Nephron (organoid): ENCODE measurements at regions not wholly inside any gene's neighbourhood (a gene's known extent, or its start where the extent isn't known, plus 50 kb on each side); places are given as distances from the start of the nearest gene placed in this dataset.
A peak's percentile ranks its signal among the peaks of the same experiment; 100 is the strongest.

Experiments used
- H3K27ac Mint-ChIP-seq, 3 experiments: 2 replicates each; pipeline ENCODE4 v1.8.0; 2020; ENCODE audit warnings: mixed read lengths in 3 of 3, mild to moderate bottlenecking in 2 of 3, moderate library complexity in 1 of 3
- H3K27me3 Mint-ChIP-seq: 2 replicates; pipeline ENCODE4 v1.8.0; 2021; ENCODE audit warnings: low read depth, mild to moderate bottlenecking, moderate library complexity, mixed read lengths
- H3K36me3 Mint-ChIP-seq: 2 replicates; pipeline ENCODE4 v1.8.0; 2020; ENCODE audit warnings: low read depth, mixed read lengths
- H3K4me1 Mint-ChIP-seq: 2 replicates; pipeline ENCODE4 v1.8.0; 2020; ENCODE audit warnings: mixed read lengths
- H3K4me3 Mint-ChIP-seq, 3 experiments: 2 replicates each; pipeline ENCODE4 v1.8.0; 2020; ENCODE audit warnings: mild to moderate bottlenecking in 3 of 3, mixed read lengths in 3 of 3, moderate library complexity in 2 of 3
- H3K9me3 Mint-ChIP-seq: 2 replicates; pipeline ENCODE4 v1.8.0; 2020; ENCODE audit warnings: mixed read lengths
- CTCF ChIP-seq, 3 experiments: fragments of 200-600 bp; sonication (generic); IDR thresholded peaks; one replicate each; pipeline ENCODE4 v1.5.0; 2021; ENCODE audit warnings: antibody characterized with exemption in 3 of 3; ENCODE audit not compliant: unreplicated experiment in 3 of 3

GRCh38 chr6:74979065-74979766 is 226.6 kb downstream of the COL12A1 start:
- Mint-ChIP-seq H3K4me1 (peaks cover 41% of the 10 kb centered on the region), H3K27me3 (no peaks in the 10 kb centered on the region), H3K27ac (peak overlapping the region in 1 of 3 experiments; percentile 29), H3K9me3 (no peaks in the 10 kb centered on the region), H3K36me3 (no peaks in the 10 kb centered on the region), H3K4me3 (no peak overlapping the region)
- no peak for TF ChIP-seq CTCF (IDR thresholded peaks at IDR 0.05; ENCODE audit: unreplicated experiment in 3 of 3)

- no peaks in the 10 kb centered on the region for H3K27me3 Mint-ChIP-seq
- peak overlapping the region; percentile 71 to 88 (median 79) for H3K27ac Mint-ChIP-seq
- no peaks in the 10 kb centered on the region for H3K9me3 Mint-ChIP-seq
- H3K4me1 Mint-ChIP-seq: peaks cover 43% of the 10 kb centered on the region
- TF ChIP-seq CTCF (IDR thresholded peaks at IDR 0.05; ENCODE audit: unreplicated experiment in 3 of 3): no peak
- H3K36me3 Mint-ChIP-seq: no peaks in the 10 kb centered on the region
- no peak overlapping the region for H3K4me3 Mint-ChIP-seq
Measured at GRCh38 chr6:74976701-74977100, 229.2 kb downstream of the COL12A1 start.

- H3K4me3 Mint-ChIP-seq: no peak overlapping the region
- peaks cover 44% of the 10 kb centered on the region for H3K4me1 Mint-ChIP-seq
- no peaks in the 10 kb centered on the region for H3K9me3 Mint-ChIP-seq
- no peak for TF ChIP-seq CTCF (IDR thresholded peaks at IDR 0.05; ENCODE audit: unreplicated experiment in 3 of 3)
- H3K27me3 Mint-ChIP-seq: no peaks in the 10 kb centered on the region
- no peaks in the 10 kb centered on the region for H3K36me3 Mint-ChIP-seq
- peak overlapping the region; percentile 16 to 88 (median 71) for H3K27ac Mint-ChIP-seq
Measured at GRCh38 chr6:74976026-74976425, 229.8 kb downstream of the COL12A1 start.

GRCh38 chr6:74973591-74973990 is 232.3 kb downstream of the COL12A1 start:
- Mint-ChIP-seq H3K36me3 (no peaks in the 10 kb centered on the region), H3K27ac (peak overlapping the region in 2 of 3 experiments; percentile 41 to 83), H3K9me3 (no peaks in the 10 kb centered on the region), H3K27me3 (no peaks in the 10 kb centered on the region), H3K4me3 (no peak overlapping the region), H3K4me1 (peaks cover 56% of the 10 kb centered on the region)
- TF ChIP-seq CTCF (IDR thresholded peaks at IDR 0.05; ENCODE audit: unreplicated experiment in 3 of 3): no peak

DNA sequence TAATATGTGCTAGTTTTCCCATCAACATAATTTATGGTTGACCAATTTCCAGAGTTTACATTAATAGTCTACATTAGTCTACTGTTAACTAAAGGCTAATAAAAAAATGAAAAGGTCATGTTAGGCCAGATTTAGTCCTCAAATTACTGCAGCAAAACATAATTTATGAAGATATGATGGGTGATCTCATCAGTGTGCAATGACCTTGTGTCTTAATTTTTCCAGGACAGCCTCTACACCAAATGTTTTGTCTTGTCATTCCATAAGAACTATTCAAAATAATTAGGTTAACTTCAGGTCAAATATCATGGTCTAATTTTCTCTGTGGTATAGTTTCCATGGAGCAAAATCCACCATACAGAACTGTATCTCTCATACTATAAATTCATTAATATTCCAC is 234.2 kb downstream of the COL12A1 start:
- Mint-ChIP-seq H3K9me3 (peaks cover 1% of the 10 kb centered on the region), H3K4me1 (peaks cover 42% of the 10 kb centered on the region), H3K27me3 (no peaks in the 10 kb centered on the region), H3K27ac (peak overlapping the region; percentile 55 to 76 (median 68)), H3K4me3 (no peak overlapping the region), H3K36me3 (no peaks in the 10 kb centered on the region)
- TF ChIP-seq CTCF (IDR thresholded peaks at IDR 0.05; ENCODE audit: unreplicated experiment in 3 of 3): no peak
